Activated CD4-positive, alpha-beta memory T cell treated with anti-CD3 and anti-CD28 coated beads, Interleukin-2, amount 10 ng/mL, durations not matched to agents 7 days and 5 days (primary cell): ENCODE measurements at regions not wholly inside any gene's neighbourhood (a gene's known extent, or its start where the extent isn't known, plus 50 kb on each side); places are given as distances from the start of the nearest gene placed in this dataset.

Source experiments
- CTCF ChIA-PET: fragments of 350-600 bp; sonication (Branson Sonifier 250); formaldehyde crosslinking; loops from one replicate; lab custom pipeline; 2021; ENCODE audit warnings: antibody characterized with exemption, inconsistent platforms; lab: Charles Lee
- POLR2A ChIA-PET: fragments of 350-600 bp; sonication (Branson Sonifier 250); formaldehyde crosslinking; loops from one replicate; lab custom pipeline; 2021; ENCODE audit warnings: antibody characterized with exemption; lab: Charles Lee
- DNase-seq: peaks from one replicate; pipeline ENCODE4 v3.0.0-alpha.2; 2020
- H3K27ac Mint-ChIP-seq: one replicate; pipeline ENCODE4 v1.8.0; 2021; ENCODE audit warnings: mild to moderate bottlenecking, mixed read lengths
- H3K27me3 Mint-ChIP-seq: one replicate; pipeline ENCODE4 v1.8.0; 2021; ENCODE audit warnings: mixed read lengths
- H3K36me3 Mint-ChIP-seq: one replicate; pipeline ENCODE4 v1.8.0; 2021; ENCODE audit warnings: low read depth, mixed read lengths
- H3K4me1 Mint-ChIP-seq: one replicate; pipeline ENCODE4 v1.8.0; 2021; ENCODE audit warnings: mixed read lengths
- H3K4me3 Mint-ChIP-seq: one replicate; pipeline ENCODE4 v1.8.0; 2021; ENCODE audit warnings: mild to moderate bottlenecking, mixed read lengths
- H3K9me3 Mint-ChIP-seq: one replicate; pipeline ENCODE4 v1.8.0; 2021; ENCODE audit warnings: mixed read lengths

DNA sequence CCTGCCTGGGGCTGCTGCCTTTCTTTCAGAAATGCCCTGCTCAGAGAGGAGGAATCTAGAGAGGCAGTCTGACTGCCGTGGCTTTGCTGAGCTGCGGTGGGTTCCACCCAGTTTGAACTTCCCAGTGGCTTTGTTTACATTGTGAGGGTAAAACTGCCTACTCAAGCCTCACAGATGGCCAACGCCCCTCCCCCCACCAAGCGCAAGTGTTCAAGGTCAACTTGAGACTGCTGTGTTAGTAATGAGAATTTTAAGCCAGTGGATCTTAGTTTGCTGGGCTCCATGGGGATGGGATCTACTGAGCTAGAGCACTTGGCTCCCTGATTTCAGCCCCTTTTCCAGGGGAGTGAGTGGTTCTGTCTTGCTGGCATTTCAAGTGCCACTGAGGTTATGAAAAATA lies 819.2 kb downstream of the NLGN4Y start:
- H3K27me3 Mint-ChIP-seq = no peaks in the 10 kb centered on the region
- H3K4me3 Mint-ChIP-seq = no peak overlapping the region
- peaks cover 2% of the 10 kb centered on the region for H3K9me3 Mint-ChIP-seq
- H3K36me3 Mint-ChIP-seq = no peaks in the 10 kb centered on the region
- CTCF ChIA-PET = no interaction called here
- H3K4me1 Mint-ChIP-seq = no peaks in the 10 kb centered on the region
- POLR2A ChIA-PET = no interaction called here
- no peak overlapping the region for H3K27ac Mint-ChIP-seq
- no peak for DNase-seq

DNA sequence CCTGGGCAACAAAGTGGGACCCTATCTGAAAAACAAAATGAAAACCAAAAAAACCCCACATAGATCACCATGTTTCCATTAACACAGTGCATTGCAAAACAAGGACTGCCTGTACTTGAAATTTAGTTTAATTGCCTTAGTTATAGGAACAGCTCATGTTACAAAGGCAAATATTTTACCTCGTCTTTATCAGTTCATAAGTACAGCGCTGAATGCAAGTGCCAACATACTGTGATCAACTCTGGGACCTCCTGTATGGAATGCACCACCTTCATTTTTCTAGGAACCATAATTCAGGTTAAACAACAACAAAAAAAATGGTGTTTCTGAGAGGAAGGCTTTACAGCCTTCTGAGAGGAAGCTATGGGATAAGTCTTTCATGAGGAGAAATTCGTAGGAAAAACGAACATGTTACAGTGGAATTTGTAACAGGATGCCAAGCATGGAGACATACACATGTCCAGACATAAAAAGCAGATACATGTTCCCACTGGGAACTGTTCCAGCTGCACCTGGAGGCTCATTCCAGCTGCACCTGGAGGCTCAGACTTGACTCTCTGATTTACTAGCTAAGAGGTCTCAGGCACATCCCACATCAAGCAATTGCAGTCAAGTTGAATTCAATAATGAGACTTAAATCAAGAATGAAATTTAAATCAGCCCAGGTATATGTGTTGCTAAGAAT lies 821.3 kb downstream of the NLGN4Y start:
- H3K4me1 Mint-ChIP-seq = no peaks in the 10 kb centered on the region
- CTCF ChIA-PET = no interaction called here
- H3K4me3 Mint-ChIP-seq = no peak overlapping the region
- H3K9me3 Mint-ChIP-seq = peaks cover 2% of the 10 kb centered on the region
- no peaks in the 10 kb centered on the region for H3K27me3 Mint-ChIP-seq
- H3K27ac Mint-ChIP-seq = no peak overlapping the region
- H3K36me3 Mint-ChIP-seq = no peaks in the 10 kb centered on the region
- no peak for DNase-seq
- POLR2A ChIA-PET = no interaction called here

DNA sequence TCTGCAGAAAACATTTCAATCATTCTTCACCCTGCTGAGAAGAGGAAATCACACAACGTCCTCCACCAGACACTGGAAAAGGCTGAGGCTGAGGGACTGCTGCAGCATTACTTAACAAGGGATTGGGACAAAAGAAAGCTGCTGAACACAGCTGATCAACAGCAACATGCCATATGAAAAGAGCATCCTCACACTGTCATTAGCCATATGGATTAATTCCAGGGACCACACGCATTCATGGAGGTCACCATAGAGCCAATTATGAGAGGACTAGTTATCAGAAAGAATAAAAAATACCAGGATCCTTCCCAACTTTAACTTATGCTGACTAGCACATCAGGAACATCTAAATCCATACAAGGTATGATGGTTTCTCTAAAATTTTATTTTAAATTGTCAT lies 825.0 kb downstream of the NLGN4Y start:
- H3K4me3 Mint-ChIP-seq = no peak overlapping the region
- peaks cover 1% of the 10 kb centered on the region for H3K27me3 Mint-ChIP-seq
- H3K36me3 Mint-ChIP-seq = no peaks in the 10 kb centered on the region
- CTCF ChIA-PET = no interaction called here
- no peaks in the 10 kb centered on the region for H3K9me3 Mint-ChIP-seq
- no peaks in the 10 kb centered on the region for H3K4me1 Mint-ChIP-seq
- no peak overlapping the region for H3K27ac Mint-ChIP-seq
- no peak for DNase-seq
- POLR2A ChIA-PET = no interaction called here

DNA sequence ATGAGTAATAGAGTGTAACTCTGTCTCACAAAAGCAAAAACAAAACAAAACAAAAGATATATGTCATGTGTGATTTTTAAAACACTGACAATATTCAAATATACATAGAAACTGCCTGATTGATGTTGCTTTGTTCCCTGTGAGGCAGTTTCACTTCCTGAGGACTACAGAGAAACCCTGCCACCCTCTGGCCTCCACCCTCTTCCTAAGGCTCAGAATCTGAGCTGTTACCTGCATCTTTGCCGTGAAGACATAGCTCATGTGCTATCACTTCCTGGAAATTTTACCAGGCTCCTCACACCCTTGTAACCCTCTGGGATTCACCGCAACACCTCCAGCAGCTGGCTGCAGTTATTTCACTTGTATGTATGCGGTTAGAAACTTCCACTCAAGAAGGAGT lies 831.0 kb downstream of the NLGN4Y start:
- H3K9me3 Mint-ChIP-seq = no peaks in the 10 kb centered on the region
- no peaks in the 10 kb centered on the region for H3K36me3 Mint-ChIP-seq
- no peak overlapping the region for H3K27ac Mint-ChIP-seq
- peaks cover 1% of the 10 kb centered on the region for H3K27me3 Mint-ChIP-seq
- H3K4me1 Mint-ChIP-seq = peaks cover 4% of the 10 kb centered on the region
- CTCF ChIA-PET = no interaction called here
- POLR2A ChIA-PET = no interaction called here
- H3K4me3 Mint-ChIP-seq = no peak overlapping the region
- peak; percentile 16 for DNase-seq

DNA sequence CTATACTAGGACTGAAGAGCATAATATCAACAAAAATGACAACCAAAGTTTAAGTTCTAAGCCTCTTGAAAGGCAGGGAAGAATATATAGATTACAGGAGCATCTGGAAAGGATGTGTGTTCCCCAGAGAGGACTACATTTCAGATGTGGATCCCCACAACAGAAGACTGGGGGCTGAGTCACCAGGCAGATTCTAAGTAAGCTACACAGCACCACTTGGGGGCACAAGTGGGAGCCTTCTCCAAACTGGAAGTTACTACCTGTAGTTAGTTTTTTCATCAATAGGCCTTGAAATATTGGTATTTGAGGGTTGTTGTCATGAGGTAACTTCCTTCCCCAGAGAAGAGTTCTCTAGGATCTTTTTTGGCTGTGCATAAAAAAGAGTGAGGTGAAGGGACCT lies 836.1 kb downstream of the NLGN4Y start:
- no peak for DNase-seq
- Mint-ChIP-seq H3K4me3 (no peak overlapping the region), H3K27ac (no peak overlapping the region), H3K9me3 (no peaks in the 10 kb centered on the region), H3K27me3 (no peaks in the 10 kb centered on the region), H3K4me1 (peaks cover 2% of the 10 kb centered on the region), H3K36me3 (no peaks in the 10 kb centered on the region)
- POLR2A ChIA-PET = no interaction called here
- CTCF ChIA-PET = no interaction called here

DNA sequence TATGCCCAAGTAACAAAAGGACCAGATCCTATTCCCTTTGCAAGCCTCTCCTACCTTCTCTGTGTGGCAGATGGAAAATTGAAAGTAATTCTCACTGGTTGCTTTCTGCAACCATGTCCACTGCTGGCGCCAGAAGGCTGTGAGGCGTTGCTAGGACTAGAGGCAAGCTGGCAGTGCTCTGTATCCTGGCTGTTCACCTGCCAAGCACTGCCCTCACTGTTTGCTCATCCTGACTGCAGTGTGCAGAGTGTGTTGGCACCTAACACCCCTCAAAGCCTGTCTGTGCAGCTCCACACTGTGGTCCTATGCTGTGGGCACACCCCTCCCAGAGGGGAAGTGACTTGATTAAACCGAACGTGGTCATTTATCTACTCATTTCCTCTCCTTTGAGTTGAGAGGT lies 840.7 kb downstream of the NLGN4Y start:
- ChIA-PET CTCF (no interaction called here), POLR2A (no interaction called here)
- no peaks in the 10 kb centered on the region for H3K36me3 Mint-ChIP-seq
- H3K9me3 Mint-ChIP-seq = no peaks in the 10 kb centered on the region
- H3K27me3 Mint-ChIP-seq = peaks cover 2% of the 10 kb centered on the region
- no peak overlapping the region for H3K27ac Mint-ChIP-seq
- no peaks in the 10 kb centered on the region for H3K4me1 Mint-ChIP-seq
- DNase-seq = no peak
- H3K4me3 Mint-ChIP-seq = no peak overlapping the region

DNA sequence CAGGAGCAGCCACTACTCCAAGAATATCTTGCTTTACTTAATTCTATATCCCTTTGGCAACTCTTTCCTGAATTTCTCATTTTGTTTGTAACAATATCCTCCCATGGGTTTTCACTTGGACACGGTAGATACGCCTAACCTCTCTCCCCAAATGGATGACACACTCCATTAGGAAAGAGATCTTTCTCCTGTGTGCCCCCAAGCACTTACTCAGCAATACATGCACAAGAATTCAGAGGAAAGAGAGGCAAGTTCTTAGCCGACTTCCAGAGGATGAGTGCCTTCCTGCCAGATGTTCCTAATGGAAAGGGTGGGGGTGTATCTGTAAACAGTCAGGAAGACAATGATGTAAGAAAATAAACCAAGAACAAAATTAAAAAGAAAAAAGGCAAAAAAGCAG lies 844.5 kb downstream of the NLGN4Y start:
- CTCF ChIA-PET = no interaction called here
- POLR2A ChIA-PET = no interaction called here
- no peak overlapping the region for H3K27ac Mint-ChIP-seq
- H3K36me3 Mint-ChIP-seq = no peaks in the 10 kb centered on the region
- peaks cover 8% of the 10 kb centered on the region for H3K27me3 Mint-ChIP-seq
- no peak overlapping the region for H3K4me3 Mint-ChIP-seq
- no peaks in the 10 kb centered on the region for H3K4me1 Mint-ChIP-seq
- no peak for DNase-seq
- no peaks in the 10 kb centered on the region for H3K9me3 Mint-ChIP-seq

DNA sequence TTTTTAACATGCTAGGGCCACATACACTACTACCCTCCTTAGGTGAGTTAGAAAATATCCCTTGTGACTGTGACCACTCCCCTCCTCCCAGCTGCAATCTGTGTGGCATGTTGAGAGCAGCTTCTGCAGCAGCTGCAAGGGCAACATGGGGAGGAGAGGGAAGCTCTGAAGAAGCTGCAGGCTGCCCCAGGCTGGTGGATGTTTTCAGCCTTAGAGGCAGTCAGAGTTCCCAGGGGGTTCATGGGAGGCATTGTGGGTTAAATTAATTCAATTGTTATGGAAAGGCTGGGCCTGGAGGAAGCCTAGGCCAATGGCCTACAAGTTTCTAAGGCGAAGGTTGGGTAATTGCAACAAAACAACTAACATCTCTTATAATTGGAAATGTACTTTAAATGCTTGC lies 860.8 kb downstream of the NLGN4Y start:
- no peaks in the 10 kb centered on the region for H3K36me3 Mint-ChIP-seq
- H3K27ac Mint-ChIP-seq = no peak overlapping the region
- ChIA-PET POLR2A (no interaction called here), CTCF (no interaction called here)
- H3K4me3 Mint-ChIP-seq = no peak overlapping the region
- no peaks in the 10 kb centered on the region for H3K27me3 Mint-ChIP-seq
- no peaks in the 10 kb centered on the region for H3K4me1 Mint-ChIP-seq
- no peak for DNase-seq
- no peaks in the 10 kb centered on the region for H3K9me3 Mint-ChIP-seq

DNA sequence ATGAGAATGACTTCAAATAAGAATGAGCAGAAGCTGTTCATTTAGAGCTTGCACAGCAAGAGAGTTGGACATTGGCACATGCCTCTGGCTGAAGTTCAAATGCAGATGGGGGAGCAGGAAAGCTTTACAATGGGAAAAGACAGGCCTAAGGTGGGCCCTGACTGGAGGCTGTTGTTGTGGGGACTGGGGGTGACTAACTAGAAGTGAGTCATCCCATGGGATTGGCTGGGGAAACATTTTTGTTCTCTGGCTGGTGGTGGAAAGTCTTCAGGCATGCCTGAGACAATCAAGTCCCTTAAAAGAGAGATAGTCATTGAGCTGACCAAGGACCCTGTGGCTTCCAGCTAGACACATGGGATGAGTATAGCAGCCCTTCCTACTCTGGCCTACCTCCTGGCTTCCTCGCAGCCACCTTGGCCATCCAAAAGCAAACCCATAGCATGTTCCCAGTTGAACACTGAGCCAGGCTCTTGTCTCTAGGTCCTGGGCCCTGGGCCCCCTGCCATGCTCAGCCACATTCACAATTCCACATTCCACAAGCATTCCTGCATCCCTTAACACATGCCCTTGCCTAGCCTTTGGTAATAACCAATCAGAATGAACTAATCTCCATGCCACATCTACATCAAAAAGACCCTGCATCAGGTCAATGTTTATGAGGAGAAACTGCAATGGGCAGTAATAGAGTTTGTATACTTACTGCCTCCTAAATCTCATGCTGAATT lies 873.4 kb downstream of the NLGN4Y start:
- CTCF ChIA-PET = no interaction called here
- Mint-ChIP-seq H3K27me3 (no peaks in the 10 kb centered on the region), H3K4me3 (no peak overlapping the region), H3K4me1 (no peaks in the 10 kb centered on the region), H3K36me3 (no peaks in the 10 kb centered on the region), H3K27ac (no peak overlapping the region), H3K9me3 (no peaks in the 10 kb centered on the region)
- DNase-seq = no peak
- POLR2A ChIA-PET = no interaction called here

DNA sequence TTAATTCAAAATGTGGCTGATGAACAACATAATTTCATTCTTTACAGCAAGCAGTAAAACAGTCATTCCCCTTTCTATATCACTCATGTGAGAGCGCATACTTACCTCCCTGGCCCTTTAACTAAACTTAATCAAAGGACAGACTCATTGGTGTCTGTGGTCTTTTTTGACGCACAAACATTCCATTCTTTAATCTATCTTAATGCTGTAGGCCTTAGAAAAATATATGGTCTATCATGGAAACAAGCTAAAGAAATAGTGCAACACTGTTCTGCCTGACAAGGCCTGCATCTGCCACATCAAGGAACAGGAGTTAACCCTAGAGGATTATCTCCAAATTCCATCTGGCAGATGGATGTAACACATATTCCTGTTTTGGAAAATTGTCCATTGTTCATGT lies 878.1 kb downstream of the NLGN4Y start:
- no peak overlapping the region for H3K27ac Mint-ChIP-seq
- no peaks in the 10 kb centered on the region for H3K27me3 Mint-ChIP-seq
- no peak overlapping the region for H3K4me3 Mint-ChIP-seq
- DNase-seq = no peak
- no peaks in the 10 kb centered on the region for H3K4me1 Mint-ChIP-seq
- no peaks in the 10 kb centered on the region for H3K9me3 Mint-ChIP-seq
- H3K36me3 Mint-ChIP-seq = no peaks in the 10 kb centered on the region
- CTCF ChIA-PET = no interaction called here
- POLR2A ChIA-PET = no interaction called here

DNA sequence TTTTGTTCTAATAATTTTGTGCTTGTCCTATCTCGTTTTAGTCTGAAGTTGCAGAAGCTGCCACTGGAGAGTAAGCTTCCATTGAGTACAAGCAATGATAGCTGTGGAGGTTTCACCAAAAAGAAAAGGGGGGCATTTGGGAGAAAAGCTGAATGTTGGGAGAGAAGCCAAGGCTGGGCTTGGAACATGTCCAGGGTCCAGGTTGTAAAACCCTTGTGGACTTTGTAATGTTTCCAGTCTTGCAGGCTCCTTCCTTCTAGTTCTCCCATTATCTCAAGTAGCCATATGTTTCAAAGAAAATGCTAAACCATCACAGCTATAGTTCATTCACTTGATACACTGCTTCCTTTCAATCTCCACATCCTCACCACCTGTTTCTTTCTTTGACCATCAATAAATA lies 880.2 kb downstream of the NLGN4Y start:
- no peak for DNase-seq
- no peaks in the 10 kb centered on the region for H3K27me3 Mint-ChIP-seq
- ChIA-PET POLR2A (no interaction called here), CTCF (no interaction called here)
- no peaks in the 10 kb centered on the region for H3K4me1 Mint-ChIP-seq
- H3K27ac Mint-ChIP-seq = no peak overlapping the region
- H3K36me3 Mint-ChIP-seq = no peaks in the 10 kb centered on the region
- H3K9me3 Mint-ChIP-seq = no peaks in the 10 kb centered on the region
- no peak overlapping the region for H3K4me3 Mint-ChIP-seq

DNA sequence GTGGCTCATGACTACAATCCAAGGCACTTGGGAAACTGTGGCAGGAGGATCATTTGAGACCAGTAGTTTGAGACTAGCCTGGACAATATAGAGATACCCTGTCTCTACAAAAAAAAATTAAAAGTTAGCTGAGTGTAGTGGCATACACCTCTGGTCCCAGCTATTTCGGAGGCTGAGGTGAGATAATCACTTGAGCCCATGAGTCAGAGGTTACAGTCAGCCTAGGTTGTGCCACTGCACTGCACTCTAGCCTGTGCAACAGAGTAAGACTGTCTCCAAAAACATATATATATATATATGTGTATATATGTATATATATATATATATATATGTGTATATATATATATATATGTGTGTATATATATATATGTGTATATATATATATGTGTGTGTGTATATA lies 890.8 kb downstream of the NLGN4Y start:
- no peak for DNase-seq
- Mint-ChIP-seq H3K36me3 (no peaks in the 10 kb centered on the region), H3K9me3 (no peaks in the 10 kb centered on the region), H3K4me3 (no peak overlapping the region), H3K4me1 (no peaks in the 10 kb centered on the region), H3K27ac (no peak overlapping the region), H3K27me3 (no peaks in the 10 kb centered on the region)
- ChIA-PET POLR2A (no interaction called here), CTCF (no interaction called here)

DNA sequence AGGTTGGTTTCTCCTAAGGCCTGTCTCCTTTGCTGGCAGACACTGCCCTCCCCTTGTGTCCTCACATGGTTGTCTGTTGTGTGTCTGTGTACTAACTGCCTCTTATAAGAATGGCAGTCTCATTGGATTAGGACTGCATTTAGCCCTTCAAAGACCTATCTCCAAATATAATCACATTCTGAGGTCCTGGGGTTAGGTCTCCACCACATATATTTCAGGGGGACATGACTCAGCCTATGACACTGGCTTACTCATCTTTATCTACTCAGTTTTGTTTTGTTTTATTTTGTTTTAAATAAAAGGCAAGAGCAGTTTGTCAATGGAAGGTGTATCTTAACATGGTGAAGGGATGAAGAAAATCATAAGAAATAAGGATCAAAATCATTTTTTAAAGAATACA lies 894.3 kb downstream of the NLGN4Y start:
- Mint-ChIP-seq H3K27me3 (no peaks in the 10 kb centered on the region), H3K27ac (no peak overlapping the region), H3K4me3 (no peak overlapping the region), H3K36me3 (no peaks in the 10 kb centered on the region), H3K9me3 (no peaks in the 10 kb centered on the region), H3K4me1 (peaks cover under 1% of the 10 kb centered on the region)
- ChIA-PET CTCF (no interaction called here), POLR2A (no interaction called here)
- no peak for DNase-seq

DNA sequence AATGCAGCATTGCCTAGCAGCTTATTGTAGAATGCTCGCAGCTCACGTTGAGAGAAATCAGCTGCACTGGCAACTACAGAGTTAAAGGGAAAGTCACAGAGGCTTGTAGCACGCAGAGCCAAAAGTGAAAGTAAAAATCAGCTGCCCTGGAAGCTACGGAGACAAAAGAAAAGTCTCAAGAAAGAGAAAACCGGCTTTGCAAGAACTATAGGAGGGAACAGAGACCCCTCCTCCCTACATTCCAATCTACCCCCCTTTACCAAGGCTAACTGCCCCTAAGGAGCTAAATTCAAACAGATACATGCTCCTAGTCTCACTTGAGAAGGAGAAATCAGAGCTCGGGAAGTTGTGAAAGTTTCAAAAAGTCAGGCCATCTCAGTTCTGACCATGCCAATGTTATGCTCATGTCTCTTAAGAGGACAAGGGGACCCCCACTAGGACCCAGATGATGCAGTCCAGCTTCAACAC lies 900.4 kb downstream of the NLGN4Y start:
- H3K4me3 Mint-ChIP-seq = peak overlapping the region; percentile 80
- peaks cover 26% of the 10 kb centered on the region for H3K4me1 Mint-ChIP-seq
- DNase-seq = peak; percentile 23
- POLR2A ChIA-PET = interaction anchor here (1.6 kb wide), 1 partner anchor 31 kb away, joined by 6 read pairs; no protein-coding TSS in a partner anchor
- CTCF ChIA-PET = interaction anchor here (0.9 kb wide), 2 partner anchors 16 to 32 kb away, joined by 3 to 4 read pairs; no protein-coding TSS in a partner anchor
- peak overlapping the region; percentile 69 for H3K27ac Mint-ChIP-seq
- H3K27me3 Mint-ChIP-seq = peaks cover 4% of the 10 kb centered on the region
- H3K9me3 Mint-ChIP-seq = no peaks in the 10 kb centered on the region
- no peaks in the 10 kb centered on the region for H3K36me3 Mint-ChIP-seq
